ENCODE measurements at regions not wholly inside any gene's neighbourhood (a gene's known extent, or its start where the extent isn't known, plus 50 kb on each side); places are given as distances from the start of the nearest gene placed in this dataset.

- H3K9me3 ChIP-seq (ENCODE audit: insufficient read depth, low read depth), result peaks cover 4% of the 10 kb centered on the region; the same call in 1 of the 2 replicates
- H3K9me2 ChIP-seq (ENCODE audit: insufficient read depth), result no peaks in the 10 kb centered on the region
- H3K4me2 ChIP-seq, result no peak overlapping the region
- TF ChIP-seq EZH2 (IDR thresholded peaks at IDR 0.05; ENCODE audit: low read depth) (no peak), CTCF (conservative IDR thresholded peaks at IDR 0.05) (no peak)
- no peaks in the 10 kb centered on the region for H3K4me1 ChIP-seq (replicated peaks; ENCODE audit: insufficient read depth)
- BruUV-seq (replicated peaks), result no TSS peak
- no peaks in the 10 kb centered on the region for H3K79me2 ChIP-seq (ENCODE audit: low read depth)
- ChIA-PET POLR2A (ENCODE audit: unreplicated experiment) (no interaction called here), CTCF (no interaction called here)
- H3K36me3 ChIP-seq (ENCODE audit: low read depth), result no peaks in the 10 kb centered on the region
- no peaks in the 10 kb centered on the region for H4K20me1 ChIP-seq (ENCODE audit: insufficient read depth)
- H3K27ac ChIP-seq, result no peak overlapping the region
- no peak overlapping the region for H3K4me3 ChIP-seq
- H3F3A ChIP-seq (ENCODE audit: insufficient read depth, low read depth), result no peaks in the 10 kb centered on the region
- H3K27me3 ChIP-seq (ENCODE audit: insufficient read depth, low read depth), result no peaks in the 10 kb centered on the region
- intact Hi-C loops (cut with micrococcal nuclease; ENCODE audit: unreplicated experiment), result no loop called here
- no peak for DNase-seq
- no peak overlapping the region for H2AFZ ChIP-seq
Measured at GRCh38 chr14:96148631-96149030, 56.0 kb upstream of the BDKRB2 start.

GRCh38 chr14:96149131-96149530 lies 55.5 kb upstream of the BDKRB2 start:
- intact Hi-C loops (cut with micrococcal nuclease; ENCODE audit: unreplicated experiment), result no loop called here
- H3K27me3 ChIP-seq (ENCODE audit: insufficient read depth, low read depth), result no peaks in the 10 kb centered on the region
- ChIA-PET CTCF (no interaction called here), POLR2A (ENCODE audit: unreplicated experiment) (no interaction called here)
- no peak overlapping the region for H3K4me3 ChIP-seq
- H3F3A ChIP-seq (ENCODE audit: insufficient read depth, low read depth), result no peaks in the 10 kb centered on the region
- H3K9me2 ChIP-seq (ENCODE audit: insufficient read depth), result no peaks in the 10 kb centered on the region
- TF ChIP-seq EZH2 (IDR thresholded peaks at IDR 0.05; ENCODE audit: low read depth) (no peak), CTCF (conservative IDR thresholded peaks at IDR 0.05) (no peak)
- H3K4me1 ChIP-seq (replicated peaks; ENCODE audit: insufficient read depth), result no peaks in the 10 kb centered on the region
- H3K79me2 ChIP-seq (ENCODE audit: low read depth), result no peaks in the 10 kb centered on the region
- no peak overlapping the region for H2AFZ ChIP-seq
- no peak for DNase-seq
- no peaks in the 10 kb centered on the region for H4K20me1 ChIP-seq (ENCODE audit: insufficient read depth)
- no peaks in the 10 kb centered on the region for H3K36me3 ChIP-seq (ENCODE audit: low read depth)
- H3K27ac ChIP-seq, result no peak overlapping the region
- BruUV-seq (replicated peaks), result no TSS peak
- H3K9me3 ChIP-seq (ENCODE audit: insufficient read depth, low read depth), result peaks cover 4% of the 10 kb centered on the region; the same call in 1 of the 2 replicates
- no peak overlapping the region for H3K4me2 ChIP-seq

- no peak for DNase-seq
- no TSS peak for BruUV-seq (replicated peaks)
- no peaks in the 10 kb centered on the region for H3K9me2 ChIP-seq (ENCODE audit: insufficient read depth)
- intact Hi-C loops (cut with micrococcal nuclease; ENCODE audit: unreplicated experiment), result no loop called here
- no peaks in the 10 kb centered on the region for H4K20me1 ChIP-seq (ENCODE audit: insufficient read depth)
- H3K4me2 ChIP-seq, result no peak overlapping the region
- no peaks in the 10 kb centered on the region for H3K27me3 ChIP-seq (ENCODE audit: insufficient read depth, low read depth)
- no peaks in the 10 kb centered on the region for H3K79me2 ChIP-seq (ENCODE audit: low read depth)
- no peak overlapping the region for H3K4me3 ChIP-seq
- H3K9me3 ChIP-seq (ENCODE audit: insufficient read depth, low read depth), result peaks cover 4% of the 10 kb centered on the region; the same call in 1 of the 2 replicates
- H3F3A ChIP-seq (ENCODE audit: insufficient read depth, low read depth), result no peaks in the 10 kb centered on the region
- ChIA-PET POLR2A (ENCODE audit: unreplicated experiment) (no interaction called here), CTCF (no interaction called here)
- no peaks in the 10 kb centered on the region for H3K4me1 ChIP-seq (replicated peaks; ENCODE audit: insufficient read depth)
- no peak overlapping the region for H2AFZ ChIP-seq
- no peaks in the 10 kb centered on the region for H3K36me3 ChIP-seq (ENCODE audit: low read depth)
- TF ChIP-seq CTCF (conservative IDR thresholded peaks at IDR 0.05) (no peak), EZH2 (IDR thresholded peaks at IDR 0.05; ENCODE audit: low read depth) (no peak)
- H3K27ac ChIP-seq, result no peak overlapping the region
Measured at GRCh38 chr14:96150214-96150613, 54.4 kb upstream of the BDKRB2 start.
